ENCODE measurements at regions not wholly inside any gene's neighbourhood (a gene's known extent, or its start where the extent isn't known, plus 50 kb on each side); places are given as distances from the start of the nearest gene placed in this dataset.

- no peak overlapping the region for H3K4me3 ChIP-seq (ENCODE audit: low read depth, low read length)
- DNase-seq = no peak
- H3K4me1 ChIP-seq = no peaks in the 10 kb centered on the region; the same call in none of the 2 replicates
- H3K36me3 ChIP-seq = no peaks in the 10 kb centered on the region
- no peak for TF ChIP-seq CTCF (IDR thresholded peaks at IDR 0.05; ENCODE audit: low read depth, low read length)
- no peaks in the 10 kb centered on the region for H3K9me3 ChIP-seq
- H3K27me3 ChIP-seq = no peaks in the 10 kb centered on the region
These were observed 669.6 kb downstream of the DIAPH3 start for GRCh38 chr13:59494151-59494550.

GRCh38 chr13:59494560-59494970 is 669.2 kb downstream of the DIAPH3 start:
- DNase-seq = no peak

GRCh38 chr13:59495299-59495698 is 668.4 kb downstream of the DIAPH3 start:
- Histone ChIP-seq H3K36me3 (no peaks in the 10 kb centered on the region), H3K4me3 (ENCODE audit: low read depth, low read length) (no peak overlapping the region), H3K4me1 (no peaks in the 10 kb centered on the region; the same call in none of the 2 replicates), H3K27me3 (no peaks in the 10 kb centered on the region), H3K9me3 (no peaks in the 10 kb centered on the region)
- TF ChIP-seq CTCF (IDR thresholded peaks at IDR 0.05; ENCODE audit: low read depth, low read length) = no peak
- no peak for DNase-seq

More at GRCh38 chr13:59494560-59494970, 669.2 kb downstream of the DIAPH3 start:
- H3K9me3 ChIP-seq = no peaks in the 10 kb centered on the region
- H3K4me1 ChIP-seq = no peaks in the 10 kb centered on the region; the same call in none of the 2 replicates
- H3K27me3 ChIP-seq = no peaks in the 10 kb centered on the region
- TF ChIP-seq CTCF (IDR thresholded peaks at IDR 0.05; ENCODE audit: low read depth, low read length) = no peak
- H3K4me3 ChIP-seq (ENCODE audit: low read depth, low read length) = no peak overlapping the region
- no peaks in the 10 kb centered on the region for H3K36me3 ChIP-seq

- Histone ChIP-seq H3K4me1 (no peaks in the 10 kb centered on the region; the same call in none of the 2 replicates), H3K27me3 (no peaks in the 10 kb centered on the region), H3K9me3 (no peaks in the 10 kb centered on the region), H3K4me3 (ENCODE audit: low read depth, low read length) (no peak overlapping the region), H3K36me3 (no peaks in the 10 kb centered on the region)
- TF ChIP-seq CTCF (IDR thresholded peaks at IDR 0.05; ENCODE audit: low read depth, low read length) = no peak
- no peak for DNase-seq
These were observed 667.7 kb downstream of the DIAPH3 start for GRCh38 chr13:59495936-59496512.

- H3K9me3 ChIP-seq = no peaks in the 10 kb centered on the region
- TF ChIP-seq CTCF (IDR thresholded peaks at IDR 0.05; ENCODE audit: low read depth, low read length) = no peak
- no peaks in the 10 kb centered on the region for H3K36me3 ChIP-seq
- no peaks in the 10 kb centered on the region; the same call in none of the 2 replicates for H3K4me1 ChIP-seq
- no peak overlapping the region for H3K4me3 ChIP-seq (ENCODE audit: low read depth, low read length)
- DNase-seq = no peak
- no peaks in the 10 kb centered on the region for H3K27me3 ChIP-seq
These were observed 666.0 kb downstream of the DIAPH3 start for GRCh38 chr13:59497621-59498247.

- H3K4me3 ChIP-seq (ENCODE audit: low read depth, low read length) = no peak overlapping the region
- no peak for TF ChIP-seq CTCF (IDR thresholded peaks at IDR 0.05; ENCODE audit: low read depth, low read length)
- H3K4me1 ChIP-seq = no peaks in the 10 kb centered on the region; the same call in 1 of the 2 replicates
- DNase-seq = no peak
- no peaks in the 10 kb centered on the region for H3K9me3 ChIP-seq
- no peaks in the 10 kb centered on the region for H3K27me3 ChIP-seq
- no peaks in the 10 kb centered on the region for H3K36me3 ChIP-seq
These were observed 662.7 kb downstream of the DIAPH3 start for GRCh38 chr13:59501004-59501403.

Measured in BE2C (cell line).